SK-N-SH (cell line): ENCODE measurements at regions not wholly inside any gene's neighbourhood (a gene's known extent, or its start where the extent isn't known, plus 50 kb on each side); places are given as distances from the start of the nearest gene placed in this dataset.

Experiments used
- CTCF ChIA-PET: fragments of 300-600, 350-600 bp; formaldehyde crosslinking; extraction: SDS; loops from one replicate; lab custom pipeline; 2021; lab: Yijun Ruan, JAX
- POLR2A ChIA-PET: fragments of 350-600 bp; sonication (Branson Sonifier 250); formaldehyde crosslinking; extraction: SDS; loops from one replicate; lab custom pipeline; 2020; ENCODE audit warnings: antibody characterized with exemption, inconsistent platforms; lab: Yijun Ruan, JAX
- DNase-seq: peaks from one replicate; pipeline ENCODE4 v3.0.0; 2012
- H2AFZ ChIP-seq: fragments of 200-600 bp; sonication (generic); 2 replicates; pipeline ENCODE4 v1.8.1; 2016; ENCODE audit warnings: antibody characterized with exemption, mild to moderate bottlenecking, low read depth
- H3F3A ChIP-seq: fragments of 200-600 bp; sonication (generic); replicated peaks from 2 replicates; pipeline ENCODE3; 2016; ENCODE audit warnings: antibody characterized with exemption, mild to moderate bottlenecking; ENCODE audit not compliant: insufficient read depth
- H3K27ac ChIP-seq, 2 experiments: fragments of 200-500 bp in 1 of 2; fragments of 200-600 bp in 1 of 2; sonication (Bioruptor generic) in 1 of 2; sonication (generic), shearing (Covaris generic) in 1 of 2; 2 replicates each; pipeline versions ENCODE4 v1.5.1 to v1.6.1; 2014 to 2016; ENCODE audit warnings: low read depth in 2 of 2, inconsistent platforms in 1 of 2, low read length in 1 of 2, mild to moderate bottlenecking in 1 of 2, mixed read lengths in 1 of 2
- H3K27me3 ChIP-seq: fragments of 200-600 bp; sonication (generic), shearing (Covaris generic); 2 replicates; pipeline ENCODE4 v1.6.1; 2016; ENCODE audit warnings: mixed run types; ENCODE audit not compliant: insufficient read depth
- H3K36me3 ChIP-seq, 2 experiments: fragments of 200-500 bp in 1 of 2; fragments of 200-600 bp in 1 of 2; sonication (Bioruptor generic) in 1 of 2; sonication (generic) in 1 of 2; replicated peaks in 1 of 2; 2 replicates each; pipeline versions ENCODE3 to v1.5.1; 2014 to 2016; ENCODE audit warnings: low read length in 1 of 2, mild to moderate bottlenecking in 1 of 2; ENCODE audit not compliant: insufficient read depth in 2 of 2, control insufficient read depth in 1 of 2
- H3K4me1 ChIP-seq, 2 experiments: fragments of 200-500 bp in 1 of 2; fragments of 200-600 bp in 1 of 2; sonication (Bioruptor generic) in 1 of 2; sonication (generic), shearing (Covaris generic) in 1 of 2; 2 replicates each; pipeline versions ENCODE4 v1.5.1 to v1.6.1; 2014 to 2016; ENCODE audit warnings: low read depth in 1 of 2, low read length in 1 of 2, mixed run types in 1 of 2; ENCODE audit not compliant: insufficient read depth in 2 of 2, control insufficient read depth in 1 of 2
- H3K4me2 ChIP-seq: fragments of 200-600 bp; sonication (generic), shearing (Covaris generic); 2 replicates; pipeline ENCODE4 v1.6.1; 2017; ENCODE audit warnings: mixed run types
- H3K4me3 ChIP-seq, 2 experiments: fragments of 200-500 bp in 1 of 2; fragments of 200-600 bp in 1 of 2; sonication (Bioruptor generic) in 1 of 2; sonication (generic), shearing (Covaris generic) in 1 of 2; 2 replicates each; pipeline versions ENCODE4 v1.5.1 to v1.8.1; 2014 to 2016; ENCODE audit warnings: low read depth in 2 of 2, inconsistent platforms in 1 of 2, low read length in 1 of 2, mild to moderate bottlenecking in 1 of 2, mixed read lengths in 1 of 2, moderate library complexity in 1 of 2
- H3K79me2 ChIP-seq: fragments of 200-600 bp; sonication (generic); 2 replicates; pipeline ENCODE4 v1.8.1; 2017; ENCODE audit warnings: mild to moderate bottlenecking; ENCODE audit not compliant: insufficient read depth
- H3K9ac ChIP-seq: fragments of 200-600 bp; sonication (generic); 2 replicates; pipeline ENCODE4 v1.6.1; 2017; ENCODE audit warnings: mixed run types
- H3K9me2 ChIP-seq: fragments of 200-600 bp; sonication (generic); 2 replicates; pipeline ENCODE4 v1.6.1; 2017; ENCODE audit warnings: mixed run types
- H3K9me3 ChIP-seq: fragments of 200-600 bp; sonication (generic); 2 replicates; pipeline ENCODE4 v1.6.1; 2017; ENCODE audit warnings: mixed run types, mild to moderate bottlenecking, moderate library complexity
- H4K20me1 ChIP-seq: fragments of 200-600 bp; sonication (generic); 2 replicates; pipeline ENCODE4 v1.6.1; 2017; ENCODE audit warnings: mild to moderate bottlenecking, mixed run types; ENCODE audit not compliant: insufficient read depth
- ELF1 ChIP-seq: IDR thresholded peaks from 2 replicates; pipeline ENCODE4 v1.4.0; 2012
- FOSL2 ChIP-seq: IDR thresholded peaks from 2 replicates; pipeline ENCODE4 v1.4.0; 2012; ENCODE audit warnings: low read depth, mild to moderate bottlenecking, moderate library complexity, borderline replicate concordance
- FOXJ3 ChIP-seq: sonication (generic); formaldehyde crosslinking; IDR thresholded peaks from 2 replicates; pipeline ENCODE4 v1.5.1; 2020; ENCODE audit warnings: mild to moderate bottlenecking, missing genetic modification reagents
- GATA2 ChIP-seq: sonication (generic); formaldehyde crosslinking; IDR thresholded peaks from 2 replicates; pipeline ENCODE4 v1.5.0; 2020; ENCODE audit warnings: mild to moderate bottlenecking, missing genetic modification reagents
- MEF2A ChIP-seq: IDR thresholded peaks from 2 replicates; pipeline ENCODE4 v1.4.0; 2012; ENCODE audit warnings: low read depth, borderline replicate concordance
- MXI1 ChIP-seq: IDR thresholded peaks from 2 replicates; pipeline ENCODE4 v1.6.1; 2012; ENCODE audit warnings: mild to moderate bottlenecking, low read depth, low read length, improper control_type of control experiment
- NFIC ChIP-seq: IDR thresholded peaks from 2 replicates; pipeline ENCODE4 v1.4.0; 2012; ENCODE audit warnings: borderline replicate concordance
- POLR2AphosphoS5 ChIP-seq: IDR thresholded peaks from 2 replicates; pipeline ENCODE4 v1.6.1; 2012; ENCODE audit warnings: low read depth, low read length
- RXRA ChIP-seq: IDR thresholded peaks from 2 replicates; pipeline ENCODE4 v1.4.0; 2012; ENCODE audit warnings: low read depth, mild to moderate bottlenecking, borderline replicate concordance
- SIN3A ChIP-seq: IDR thresholded peaks from 2 replicates; pipeline ENCODE4 v1.6.1; 2012; ENCODE audit warnings: low read depth, mild to moderate bottlenecking, low read length, moderate library complexity, borderline replicate concordance
- SMC3 ChIP-seq: IDR thresholded peaks from 2 replicates; pipeline ENCODE4 v1.6.1; 2012; ENCODE audit warnings: low read depth, low read length, improper control_type of control experiment
- YY1 ChIP-seq: IDR thresholded peaks from 2 replicates; pipeline ENCODE4 v1.4.0; 2012; ENCODE audit warnings: low read depth, mild to moderate bottlenecking
- WGBS: methylation state at CpG from one replicate; pipeline ENCODE4 v1.1.6; 2017; ENCODE audit warnings: low lambda C conversion rate; 5-methylcytosine and 5-hydroxymethylcytosine counted together
- TF ChIP-seq, protein P1 (sequence below): IDR thresholded peaks from 2 replicates; pipeline ENCODE4 v1.6.1; 2012; ENCODE audit warnings: mild to moderate bottlenecking, low read depth, low read length, moderate library complexity
- TF ChIP-seq, protein P2 (sequence below): fragments of 150-350 bp; IDR thresholded peaks from 2 replicates; pipeline ENCODE4 v1.6.1; 2016; ENCODE audit warnings: mild to moderate bottlenecking, low read depth, low read length
- TF ChIP-seq, protein P3 (sequence below): IDR thresholded peaks from 2 replicates; pipeline ENCODE4 v1.4.0; 2012; ENCODE audit warnings: low read depth, borderline replicate concordance
- TF ChIP-seq, protein P4 (sequence below): fragments of 150-350 bp; IDR thresholded peaks from 2 replicates; pipeline ENCODE4 v1.6.1; 2017; ENCODE audit warnings: antibody characterized with exemption, low read length, low read depth, borderline replicate concordance
- TF ChIP-seq, protein P5 (sequence below): IDR thresholded peaks from 2 replicates; pipeline ENCODE4 v1.4.0; 2012; ENCODE audit warnings: low read depth
- TF ChIP-seq, protein P6 (sequence below): IDR thresholded peaks from 2 replicates; pipeline ENCODE4; 2012
- TF ChIP-seq, protein P7 (sequence below): IDR thresholded peaks from 2 replicates; pipeline ENCODE4 v1.4.0; 2012; ENCODE audit warnings: low read depth, borderline replicate concordance

DNA sequence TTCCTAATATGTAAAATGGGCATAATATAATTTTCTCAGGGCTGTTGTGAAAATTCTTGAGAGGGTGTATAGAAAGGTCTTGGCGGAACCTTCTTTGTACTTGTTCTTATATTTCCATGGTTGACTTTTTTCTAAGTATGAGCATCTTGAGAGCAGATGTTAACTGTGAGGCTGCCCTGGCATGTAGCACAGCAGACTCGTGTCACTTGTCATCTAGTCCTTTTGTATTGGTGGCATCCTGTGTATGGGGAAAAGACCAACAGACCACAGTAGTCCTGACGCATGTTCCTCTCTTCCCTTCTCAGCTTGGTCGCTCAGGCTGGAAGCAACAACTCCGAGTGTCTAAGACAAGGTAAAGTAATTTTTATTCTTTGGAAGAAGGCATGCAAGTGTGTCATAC, 153.8 kb upstream of the ZBED5 start:
- 79% methylated on average over 5 of the region's 5 CpGs for WGBS
- H3K27me3 ChIP-seq: no peaks in the 10 kb centered on the region
- ChIA-PET POLR2A (no interaction called here), CTCF (interaction anchor here (0.7 to 2.6 kb wide), 4 partner anchors 9 to 220 kb away, joined by 3 to 9 read pairs (median 4); no protein-coding TSS in a partner anchor)
- no peaks in the 10 kb centered on the region for H3K36me3 ChIP-seq
- no peak overlapping the region for H3K27ac ChIP-seq
- no peak for DNase-seq
- no peaks in the 10 kb centered on the region for H3K9me3 ChIP-seq
- TF ChIP-seq POLR2AphosphoS5 (no peak), YY1 (no peak), MXI1 (no peak), FOSL2 (no peak), GATA2 (CRISPR knock-in tag) (no peak), RXRA (no peak), SMC3 (no peak), MEF2A (no peak), SIN3A (no peak), FOXJ3 (no peak), ELF1 (no peak), NFIC (no peak)
- TF ChIP-seq, protein P1, sequence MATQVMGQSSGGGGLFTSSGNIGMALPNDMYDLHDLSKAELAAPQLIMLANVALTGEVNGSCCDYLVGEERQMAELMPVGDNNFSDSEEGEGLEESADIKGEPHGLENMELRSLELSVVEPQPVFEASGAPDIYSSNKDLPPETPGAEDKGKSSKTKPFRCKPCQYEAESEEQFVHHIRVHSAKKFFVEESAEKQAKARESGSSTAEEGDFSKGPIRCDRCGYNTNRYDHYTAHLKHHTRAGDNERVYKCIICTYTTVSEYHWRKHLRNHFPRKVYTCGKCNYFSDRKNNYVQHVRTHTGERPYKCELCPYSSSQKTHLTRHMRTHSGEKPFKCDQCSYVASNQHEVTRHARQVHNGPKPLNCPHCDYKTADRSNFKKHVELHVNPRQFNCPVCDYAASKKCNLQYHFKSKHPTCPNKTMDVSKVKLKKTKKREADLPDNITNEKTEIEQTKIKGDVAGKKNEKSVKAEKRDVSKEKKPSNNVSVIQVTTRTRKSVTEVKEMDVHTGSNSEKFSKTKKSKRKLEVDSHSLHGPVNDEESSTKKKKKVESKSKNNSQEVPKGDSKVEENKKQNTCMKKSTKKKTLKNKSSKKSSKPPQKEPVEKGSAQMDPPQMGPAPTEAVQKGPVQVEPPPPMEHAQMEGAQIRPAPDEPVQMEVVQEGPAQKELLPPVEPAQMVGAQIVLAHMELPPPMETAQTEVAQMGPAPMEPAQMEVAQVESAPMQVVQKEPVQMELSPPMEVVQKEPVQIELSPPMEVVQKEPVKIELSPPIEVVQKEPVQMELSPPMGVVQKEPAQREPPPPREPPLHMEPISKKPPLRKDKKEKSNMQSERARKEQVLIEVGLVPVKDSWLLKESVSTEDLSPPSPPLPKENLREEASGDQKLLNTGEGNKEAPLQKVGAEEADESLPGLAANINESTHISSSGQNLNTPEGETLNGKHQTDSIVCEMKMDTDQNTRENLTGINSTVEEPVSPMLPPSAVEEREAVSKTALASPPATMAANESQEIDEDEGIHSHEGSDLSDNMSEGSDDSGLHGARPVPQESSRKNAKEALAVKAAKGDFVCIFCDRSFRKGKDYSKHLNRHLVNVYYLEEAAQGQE: no peak
- TF ChIP-seq, protein P2, sequence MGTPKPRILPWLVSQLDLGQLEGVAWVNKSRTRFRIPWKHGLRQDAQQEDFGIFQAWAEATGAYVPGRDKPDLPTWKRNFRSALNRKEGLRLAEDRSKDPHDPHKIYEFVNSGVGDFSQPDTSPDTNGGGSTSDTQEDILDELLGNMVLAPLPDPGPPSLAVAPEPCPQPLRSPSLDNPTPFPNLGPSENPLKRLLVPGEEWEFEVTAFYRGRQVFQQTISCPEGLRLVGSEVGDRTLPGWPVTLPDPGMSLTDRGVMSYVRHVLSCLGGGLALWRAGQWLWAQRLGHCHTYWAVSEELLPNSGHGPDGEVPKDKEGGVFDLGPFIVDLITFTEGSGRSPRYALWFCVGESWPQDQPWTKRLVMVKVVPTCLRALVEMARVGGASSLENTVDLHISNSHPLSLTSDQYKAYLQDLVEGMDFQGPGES: no peak
- TF ChIP-seq, protein P3, sequence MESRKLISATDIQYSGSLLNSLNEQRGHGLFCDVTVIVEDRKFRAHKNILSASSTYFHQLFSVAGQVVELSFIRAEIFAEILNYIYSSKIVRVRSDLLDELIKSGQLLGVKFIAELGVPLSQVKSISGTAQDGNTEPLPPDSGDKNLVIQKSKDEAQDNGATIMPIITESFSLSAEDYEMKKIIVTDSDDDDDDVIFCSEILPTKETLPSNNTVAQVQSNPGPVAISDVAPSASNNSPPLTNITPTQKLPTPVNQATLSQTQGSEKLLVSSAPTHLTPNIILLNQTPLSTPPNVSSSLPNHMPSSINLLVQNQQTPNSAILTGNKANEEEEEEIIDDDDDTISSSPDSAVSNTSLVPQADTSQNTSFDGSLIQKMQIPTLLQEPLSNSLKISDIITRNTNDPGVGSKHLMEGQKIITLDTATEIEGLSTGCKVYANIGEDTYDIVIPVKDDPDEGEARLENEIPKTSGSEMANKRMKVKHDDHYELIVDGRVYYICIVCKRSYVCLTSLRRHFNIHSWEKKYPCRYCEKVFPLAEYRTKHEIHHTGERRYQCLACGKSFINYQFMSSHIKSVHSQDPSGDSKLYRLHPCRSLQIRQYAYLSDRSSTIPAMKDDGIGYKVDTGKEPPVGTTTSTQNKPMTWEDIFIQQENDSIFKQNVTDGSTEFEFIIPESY: no peak
- TF ChIP-seq, protein P4, sequence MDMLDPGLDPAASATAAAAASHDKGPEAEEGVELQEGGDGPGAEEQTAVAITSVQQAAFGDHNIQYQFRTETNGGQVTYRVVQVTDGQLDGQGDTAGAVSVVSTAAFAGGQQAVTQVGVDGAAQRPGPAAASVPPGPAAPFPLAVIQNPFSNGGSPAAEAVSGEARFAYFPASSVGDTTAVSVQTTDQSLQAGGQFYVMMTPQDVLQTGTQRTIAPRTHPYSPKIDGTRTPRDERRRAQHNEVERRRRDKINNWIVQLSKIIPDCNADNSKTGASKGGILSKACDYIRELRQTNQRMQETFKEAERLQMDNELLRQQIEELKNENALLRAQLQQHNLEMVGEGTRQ: no peak
- TF ChIP-seq, protein P5, sequence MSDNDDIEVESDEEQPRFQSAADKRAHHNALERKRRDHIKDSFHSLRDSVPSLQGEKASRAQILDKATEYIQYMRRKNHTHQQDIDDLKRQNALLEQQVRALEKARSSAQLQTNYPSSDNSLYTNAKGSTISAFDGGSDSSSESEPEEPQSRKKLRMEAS: no peak
- TF ChIP-seq, protein P6, sequence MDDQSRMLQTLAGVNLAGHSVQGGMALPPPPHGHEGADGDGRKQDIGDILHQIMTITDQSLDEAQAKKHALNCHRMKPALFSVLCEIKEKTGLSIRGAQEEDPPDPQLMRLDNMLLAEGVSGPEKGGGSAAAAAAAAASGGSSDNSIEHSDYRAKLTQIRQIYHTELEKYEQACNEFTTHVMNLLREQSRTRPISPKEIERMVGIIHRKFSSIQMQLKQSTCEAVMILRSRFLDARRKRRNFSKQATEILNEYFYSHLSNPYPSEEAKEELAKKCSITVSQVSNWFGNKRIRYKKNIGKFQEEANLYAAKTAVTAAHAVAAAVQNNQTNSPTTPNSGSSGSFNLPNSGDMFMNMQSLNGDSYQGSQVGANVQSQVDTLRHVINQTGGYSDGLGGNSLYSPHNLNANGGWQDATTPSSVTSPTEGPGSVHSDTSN: no peak
- TF ChIP-seq, protein P7, sequence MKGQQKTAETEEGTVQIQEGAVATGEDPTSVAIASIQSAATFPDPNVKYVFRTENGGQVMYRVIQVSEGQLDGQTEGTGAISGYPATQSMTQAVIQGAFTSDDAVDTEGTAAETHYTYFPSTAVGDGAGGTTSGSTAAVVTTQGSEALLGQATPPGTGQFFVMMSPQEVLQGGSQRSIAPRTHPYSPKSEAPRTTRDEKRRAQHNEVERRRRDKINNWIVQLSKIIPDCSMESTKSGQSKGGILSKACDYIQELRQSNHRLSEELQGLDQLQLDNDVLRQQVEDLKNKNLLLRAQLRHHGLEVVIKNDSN: no peak
- no peak overlapping the region for H3K4me2 ChIP-seq
- no peak overlapping the region for H3K9ac ChIP-seq
- H3K79me2 ChIP-seq: no peaks in the 10 kb centered on the region
- no peaks in the 10 kb centered on the region for H3F3A ChIP-seq
- peaks cover 0 to 10% of the 10 kb centered on the region in 2 experiments; a peak in 2 of 4 replicates for H3K4me1 ChIP-seq
- H4K20me1 ChIP-seq: no peaks in the 10 kb centered on the region
- no peak overlapping the region for H3K4me3 ChIP-seq
- H2AFZ ChIP-seq: no peak overlapping the region
- H3K9me2 ChIP-seq: no peaks in the 10 kb centered on the region
